ENCODE measurements at regions not wholly inside any gene's neighbourhood (a gene's known extent, or its start where the extent isn't known, plus 50 kb on each side); places are given as distances from the start of the nearest gene placed in this dataset.

DNA sequence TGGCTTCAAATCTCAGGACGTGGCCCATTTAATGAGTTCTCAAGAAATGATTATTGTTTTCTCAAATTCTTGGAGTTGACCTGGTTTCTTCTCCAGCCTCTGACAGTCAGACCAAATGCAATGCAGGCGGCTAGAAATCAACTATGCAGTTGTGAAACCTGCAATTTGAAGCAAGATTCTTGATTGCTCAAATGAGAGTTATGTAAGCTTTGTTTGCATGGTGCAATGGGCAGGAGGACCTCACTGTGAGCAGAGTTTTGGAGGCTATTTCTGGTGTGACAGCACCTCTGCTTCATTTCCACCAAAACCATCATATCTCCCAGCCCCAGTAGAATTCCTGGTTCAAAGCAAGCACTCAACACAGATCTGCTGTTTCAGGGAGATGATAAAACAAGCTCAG lies 500.0 kb upstream of the KLF4 start:
- H3K27ac ChIP-seq, result no peak overlapping the region

DNA sequence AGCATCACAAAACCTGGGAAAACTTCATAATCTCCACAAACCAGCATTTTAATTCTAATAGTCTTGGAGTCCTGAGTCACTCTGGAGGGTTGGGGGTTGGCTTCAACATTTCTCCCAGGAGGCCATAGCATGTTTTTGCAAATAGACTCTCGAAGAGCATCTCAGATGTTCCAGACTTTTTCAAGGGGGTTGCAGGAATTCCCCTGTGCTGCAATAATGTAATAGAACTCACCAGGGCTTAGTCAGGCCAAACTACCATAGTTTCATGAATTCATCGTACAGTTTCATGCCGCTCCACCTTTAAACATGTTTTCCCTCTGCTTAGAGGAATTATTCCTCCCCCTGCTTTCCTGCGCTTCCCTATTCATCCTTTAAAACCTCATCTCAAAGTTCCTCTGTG lies 499.5 kb upstream of the KLF4 start:
- no peak for TF ChIP-seq ZFX (IDR thresholded peaks at IDR 0.05; ENCODE audit: borderline replicate concordance)
- TF ChIP-seq, protein P1, sequence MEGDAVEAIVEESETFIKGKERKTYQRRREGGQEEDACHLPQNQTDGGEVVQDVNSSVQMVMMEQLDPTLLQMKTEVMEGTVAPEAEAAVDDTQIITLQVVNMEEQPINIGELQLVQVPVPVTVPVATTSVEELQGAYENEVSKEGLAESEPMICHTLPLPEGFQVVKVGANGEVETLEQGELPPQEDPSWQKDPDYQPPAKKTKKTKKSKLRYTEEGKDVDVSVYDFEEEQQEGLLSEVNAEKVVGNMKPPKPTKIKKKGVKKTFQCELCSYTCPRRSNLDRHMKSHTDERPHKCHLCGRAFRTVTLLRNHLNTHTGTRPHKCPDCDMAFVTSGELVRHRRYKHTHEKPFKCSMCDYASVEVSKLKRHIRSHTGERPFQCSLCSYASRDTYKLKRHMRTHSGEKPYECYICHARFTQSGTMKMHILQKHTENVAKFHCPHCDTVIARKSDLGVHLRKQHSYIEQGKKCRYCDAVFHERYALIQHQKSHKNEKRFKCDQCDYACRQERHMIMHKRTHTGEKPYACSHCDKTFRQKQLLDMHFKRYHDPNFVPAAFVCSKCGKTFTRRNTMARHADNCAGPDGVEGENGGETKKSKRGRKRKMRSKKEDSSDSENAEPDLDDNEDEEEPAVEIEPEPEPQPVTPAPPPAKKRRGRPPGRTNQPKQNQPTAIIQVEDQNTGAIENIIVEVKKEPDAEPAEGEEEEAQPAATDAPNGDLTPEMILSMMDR (IDR thresholded peaks at IDR 0.05), result no peak
- H3K27ac ChIP-seq, result no peak overlapping the region

More for the DNA sequence above, 500.0 kb upstream of the KLF4 start:
- TF ChIP-seq ZFX (IDR thresholded peaks at IDR 0.05; ENCODE audit: borderline replicate concordance), result no peak
- TF ChIP-seq, protein P1 (IDR thresholded peaks at IDR 0.05), result no peak

DNA sequence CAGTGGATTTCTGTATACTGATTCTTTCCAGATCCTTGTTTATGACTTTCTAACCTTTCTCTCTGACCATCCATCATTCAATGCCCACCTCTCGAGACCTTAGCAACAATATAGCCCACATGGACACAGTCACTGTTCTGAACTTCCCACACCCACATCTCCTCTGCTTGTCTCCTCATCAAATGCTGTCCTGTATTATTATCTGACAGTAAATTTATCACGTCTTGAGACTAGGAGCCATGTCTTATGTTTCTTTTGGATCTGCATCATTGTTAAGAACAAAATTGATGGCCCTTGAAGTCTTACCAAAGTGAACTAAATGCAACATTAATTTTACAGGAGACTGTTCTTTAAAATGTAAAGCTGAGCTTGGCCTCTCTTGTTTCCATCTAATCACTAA lies 495.4 kb upstream of the KLF4 start:
- TF ChIP-seq, protein P1 (IDR thresholded peaks at IDR 0.05), result no peak
- no peak for TF ChIP-seq ZFX (IDR thresholded peaks at IDR 0.05; ENCODE audit: borderline replicate concordance)
- no peak overlapping the region for H3K27ac ChIP-seq

DNA sequence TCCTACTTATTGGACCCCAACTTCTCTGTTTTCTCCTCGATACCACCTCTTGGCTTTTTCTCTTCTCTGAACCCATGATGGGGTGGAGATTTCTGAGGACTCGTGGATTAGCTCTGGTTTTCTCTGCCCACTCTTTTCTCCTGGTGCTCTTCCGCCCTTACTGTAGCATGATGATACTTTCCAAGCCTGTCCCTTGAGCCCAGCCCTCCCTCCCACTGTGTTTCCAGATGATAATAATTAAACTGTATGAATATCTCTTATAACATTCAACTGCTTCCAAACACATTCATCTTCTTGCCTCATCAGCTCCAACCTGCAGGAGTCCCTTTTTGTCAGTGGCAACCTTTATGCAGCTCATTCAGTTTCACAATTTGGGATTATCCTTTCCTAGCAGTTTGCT lies 494.2 kb upstream of the KLF4 start:
- no peak overlapping the region for H3K27ac ChIP-seq
- no peak for TF ChIP-seq ZFX (IDR thresholded peaks at IDR 0.05; ENCODE audit: borderline replicate concordance)
- TF ChIP-seq, protein P1 (IDR thresholded peaks at IDR 0.05), result no peak

DNA sequence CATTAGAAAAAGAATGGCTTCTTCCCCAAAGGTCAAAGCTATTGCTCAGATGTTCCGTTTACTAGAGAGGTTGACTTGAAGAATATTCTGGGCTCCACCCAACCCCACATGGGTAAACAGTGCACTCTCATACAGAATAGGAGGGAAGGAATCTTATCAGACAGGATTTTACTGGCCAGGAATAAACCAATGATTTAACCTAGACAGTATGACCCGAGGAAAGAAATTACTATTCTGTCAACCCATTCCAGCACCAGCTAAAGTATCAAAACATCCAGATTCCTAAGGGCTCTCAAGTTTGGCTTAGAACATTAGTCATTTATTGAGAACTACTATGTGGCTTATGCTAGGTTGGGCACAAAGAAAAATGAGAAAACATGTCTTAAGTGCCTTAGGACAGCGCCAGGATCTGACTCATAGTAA lies 493.6 kb upstream of the KLF4 start:
- TF ChIP-seq, protein P1 (IDR thresholded peaks at IDR 0.05), result no peak
- no peak for TF ChIP-seq ZFX (IDR thresholded peaks at IDR 0.05; ENCODE audit: borderline replicate concordance)
- no peak overlapping the region for H3K27ac ChIP-seq

DNA sequence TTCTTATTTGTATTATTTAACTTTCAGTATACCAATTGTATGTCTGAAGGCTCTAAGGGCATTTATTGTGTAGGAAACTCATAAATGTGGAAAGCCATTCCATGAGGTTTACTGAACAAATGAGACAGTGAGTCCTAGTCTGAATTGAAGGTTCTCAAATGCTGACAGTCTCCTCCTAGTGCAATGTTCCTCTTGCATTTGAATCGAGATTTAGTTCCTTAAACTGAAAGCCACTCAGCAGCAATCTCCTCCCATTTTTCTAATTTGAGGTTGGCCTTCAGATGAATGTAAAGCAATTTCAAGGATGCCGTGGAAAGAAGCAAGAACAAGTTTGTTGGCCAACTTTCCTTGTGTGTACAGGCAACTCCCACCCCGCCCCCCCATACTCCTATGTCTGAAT lies 493.2 kb upstream of the KLF4 start:
- H3K27ac ChIP-seq, result no peak overlapping the region
- TF ChIP-seq, protein P1 (IDR thresholded peaks at IDR 0.05), result no peak
- TF ChIP-seq ZFX (IDR thresholded peaks at IDR 0.05; ENCODE audit: borderline replicate concordance), result no peak

DNA sequence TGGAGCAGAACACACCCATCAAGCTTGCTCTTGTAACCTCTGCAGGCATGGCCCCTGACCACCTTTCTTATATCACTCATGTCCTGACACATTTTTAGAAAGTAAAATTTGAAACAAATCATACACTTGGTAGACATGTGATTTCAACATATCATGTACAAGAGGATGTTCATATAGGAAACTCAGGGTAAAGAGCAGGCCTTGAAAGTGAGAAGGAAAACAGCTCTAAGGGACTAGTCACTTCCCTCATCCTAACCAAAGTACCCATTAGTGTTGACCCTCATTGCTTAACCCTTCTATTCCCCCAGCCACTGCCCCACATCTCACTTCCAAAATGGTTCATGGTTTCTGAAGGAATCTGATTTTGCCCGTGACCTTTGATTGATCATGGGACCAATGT lies 492.4 kb upstream of the KLF4 start:
- TF ChIP-seq, protein P1 (IDR thresholded peaks at IDR 0.05), result no peak
- no peak for TF ChIP-seq ZFX (IDR thresholded peaks at IDR 0.05; ENCODE audit: borderline replicate concordance)
- no peak overlapping the region for H3K27ac ChIP-seq

Data from 22Rv1 (cell line).